ENCODE measurements at regions not wholly inside any gene's neighbourhood (a gene's known extent, or its start where the extent isn't known, plus 50 kb on each side); places are given as distances from the start of the nearest gene placed in this dataset.

DNA sequence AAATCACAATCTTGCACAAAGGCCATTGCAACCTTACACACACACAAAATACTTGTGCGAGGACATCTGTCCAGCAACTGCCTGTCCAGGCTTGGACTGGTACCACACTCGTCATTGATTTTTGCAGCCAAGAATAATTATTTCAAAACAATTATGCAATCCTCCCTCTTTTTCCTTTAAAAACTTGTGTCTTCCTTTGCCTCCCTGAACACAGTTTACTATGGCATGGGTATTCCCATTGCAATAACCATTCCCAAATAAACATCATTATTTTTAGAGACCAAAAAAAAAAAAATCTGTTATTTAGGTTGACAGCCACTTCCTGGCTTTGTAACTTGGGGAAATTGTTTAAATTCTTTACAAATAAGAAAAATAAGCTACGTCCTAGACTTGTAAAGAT is 54.0 kb downstream of the C11orf91 start:
- Histone ChIP-seq H3K27me3 (no peaks in the 10 kb centered on the region), H3K4me3 (no peak overlapping the region), H3K4me1 (no peaks in the 10 kb centered on the region), H3K27ac (no peak overlapping the region), H3K36me3 (no peaks in the 10 kb centered on the region), H3K9me3 (no peaks in the 10 kb centered on the region)
- no peak for DNase-seq (ENCODE audit: low spot score in 2 of 2)
- WGBS: 76% methylated on average over 3 of the region's 3 CpGs
- TF ChIP-seq POLR2A (IDR thresholded peaks at IDR 0.05): no peak
- TF ChIP-seq POLR2AphosphoS5 (IDR thresholded peaks at IDR 0.05): no peak
- TF ChIP-seq, protein P1, sequence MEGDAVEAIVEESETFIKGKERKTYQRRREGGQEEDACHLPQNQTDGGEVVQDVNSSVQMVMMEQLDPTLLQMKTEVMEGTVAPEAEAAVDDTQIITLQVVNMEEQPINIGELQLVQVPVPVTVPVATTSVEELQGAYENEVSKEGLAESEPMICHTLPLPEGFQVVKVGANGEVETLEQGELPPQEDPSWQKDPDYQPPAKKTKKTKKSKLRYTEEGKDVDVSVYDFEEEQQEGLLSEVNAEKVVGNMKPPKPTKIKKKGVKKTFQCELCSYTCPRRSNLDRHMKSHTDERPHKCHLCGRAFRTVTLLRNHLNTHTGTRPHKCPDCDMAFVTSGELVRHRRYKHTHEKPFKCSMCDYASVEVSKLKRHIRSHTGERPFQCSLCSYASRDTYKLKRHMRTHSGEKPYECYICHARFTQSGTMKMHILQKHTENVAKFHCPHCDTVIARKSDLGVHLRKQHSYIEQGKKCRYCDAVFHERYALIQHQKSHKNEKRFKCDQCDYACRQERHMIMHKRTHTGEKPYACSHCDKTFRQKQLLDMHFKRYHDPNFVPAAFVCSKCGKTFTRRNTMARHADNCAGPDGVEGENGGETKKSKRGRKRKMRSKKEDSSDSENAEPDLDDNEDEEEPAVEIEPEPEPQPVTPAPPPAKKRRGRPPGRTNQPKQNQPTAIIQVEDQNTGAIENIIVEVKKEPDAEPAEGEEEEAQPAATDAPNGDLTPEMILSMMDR (IDR thresholded peaks at IDR 0.05): no peak
- no peak for TF ChIP-seq EP300 (IDR thresholded peaks at IDR 0.05)

- no peak overlapping the region for H3K27ac ChIP-seq
- H3K36me3 ChIP-seq: no peaks in the 10 kb centered on the region
- no peak for TF ChIP-seq POLR2A (IDR thresholded peaks at IDR 0.05)
- no peak for TF ChIP-seq EP300 (IDR thresholded peaks at IDR 0.05)
- TF ChIP-seq, protein P1 (IDR thresholded peaks at IDR 0.05): no peak
- TF ChIP-seq POLR2AphosphoS5 (IDR thresholded peaks at IDR 0.05): no peak
- no peak overlapping the region for H3K4me3 ChIP-seq
- DNase-seq (ENCODE audit: low spot score in 2 of 2): no peak
- no peaks in the 10 kb centered on the region for H3K27me3 ChIP-seq
- WGBS: 86% methylated on average over 4 of the region's 4 CpGs
- H3K9me3 ChIP-seq: no peaks in the 10 kb centered on the region
- H3K4me1 ChIP-seq: no peaks in the 10 kb centered on the region
Observed at GRCh38 chr11:33646168-33646567, 54.5 kb downstream of the C11orf91 start.

- WGBS: 93% methylated on average over 12 of the region's 20 CpGs
- H3K4me1 ChIP-seq: no peaks in the 10 kb centered on the region
- H3K4me3 ChIP-seq: no peak overlapping the region
- H3K27me3 ChIP-seq: no peaks in the 10 kb centered on the region
- H3K36me3 ChIP-seq: no peaks in the 10 kb centered on the region
- DNase-seq (ENCODE audit: low spot score in 2 of 2): no peak
- no peaks in the 10 kb centered on the region for H3K9me3 ChIP-seq
- H3K27ac ChIP-seq: no peak overlapping the region
- TF ChIP-seq POLR2A (IDR thresholded peaks at IDR 0.05): no peak
- TF ChIP-seq, protein P1 (IDR thresholded peaks at IDR 0.05): no peak
- no peak for TF ChIP-seq EP300 (IDR thresholded peaks at IDR 0.05)
- TF ChIP-seq POLR2AphosphoS5 (IDR thresholded peaks at IDR 0.05): no peak
Observed at GRCh38 chr11:33645686-33646085, 54.9 kb downstream of the C11orf91 start.

DNA sequence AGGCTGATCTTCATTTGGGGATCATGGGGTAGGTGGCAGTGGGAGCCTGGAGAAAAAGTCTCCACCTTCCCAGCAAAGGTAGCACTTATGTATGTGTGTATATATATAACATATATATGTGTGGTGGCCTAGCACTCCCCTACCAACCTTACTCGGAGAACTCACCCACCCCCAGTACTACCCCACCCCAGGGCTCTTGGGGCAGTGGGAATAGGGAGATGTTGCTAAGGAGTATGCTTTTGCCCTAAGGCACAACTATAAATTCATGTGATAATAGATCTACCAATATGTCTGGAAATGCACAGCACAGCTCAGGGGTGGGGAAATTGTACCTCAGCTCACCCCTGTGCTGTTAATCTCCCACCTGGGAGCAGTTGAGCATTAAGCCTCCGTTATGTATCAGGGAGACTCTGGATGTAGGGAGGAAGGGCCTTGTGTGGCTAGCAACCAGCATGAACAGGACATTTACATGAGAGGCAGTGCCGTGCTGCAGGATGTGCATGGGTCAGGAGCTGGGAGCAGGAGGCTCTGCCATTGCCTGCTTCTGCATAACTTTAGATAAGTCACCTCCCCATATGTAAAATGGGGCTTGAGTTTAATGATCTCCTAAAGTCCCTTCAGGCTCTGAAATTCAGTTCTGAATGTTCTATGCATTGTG is 57.3 kb downstream of the C11orf91 start:
- Histone ChIP-seq H3K27me3 (no peaks in the 10 kb centered on the region), H3K9me3 (no peaks in the 10 kb centered on the region), H3K36me3 (no peaks in the 10 kb centered on the region), H3K27ac (no peak overlapping the region), H3K4me3 (no peak overlapping the region), H3K4me1 (no peaks in the 10 kb centered on the region)
- WGBS: 81% methylated on average over 3 of the region's 3 CpGs
- DNase-seq (ENCODE audit: low spot score in 2 of 2): no peak
- TF ChIP-seq EP300 (IDR thresholded peaks at IDR 0.05) (no peak), POLR2A (IDR thresholded peaks at IDR 0.05) (no peak), POLR2AphosphoS5 (IDR thresholded peaks at IDR 0.05) (no peak)
- TF ChIP-seq, protein P1 (IDR thresholded peaks at IDR 0.05): no peak

DNA sequence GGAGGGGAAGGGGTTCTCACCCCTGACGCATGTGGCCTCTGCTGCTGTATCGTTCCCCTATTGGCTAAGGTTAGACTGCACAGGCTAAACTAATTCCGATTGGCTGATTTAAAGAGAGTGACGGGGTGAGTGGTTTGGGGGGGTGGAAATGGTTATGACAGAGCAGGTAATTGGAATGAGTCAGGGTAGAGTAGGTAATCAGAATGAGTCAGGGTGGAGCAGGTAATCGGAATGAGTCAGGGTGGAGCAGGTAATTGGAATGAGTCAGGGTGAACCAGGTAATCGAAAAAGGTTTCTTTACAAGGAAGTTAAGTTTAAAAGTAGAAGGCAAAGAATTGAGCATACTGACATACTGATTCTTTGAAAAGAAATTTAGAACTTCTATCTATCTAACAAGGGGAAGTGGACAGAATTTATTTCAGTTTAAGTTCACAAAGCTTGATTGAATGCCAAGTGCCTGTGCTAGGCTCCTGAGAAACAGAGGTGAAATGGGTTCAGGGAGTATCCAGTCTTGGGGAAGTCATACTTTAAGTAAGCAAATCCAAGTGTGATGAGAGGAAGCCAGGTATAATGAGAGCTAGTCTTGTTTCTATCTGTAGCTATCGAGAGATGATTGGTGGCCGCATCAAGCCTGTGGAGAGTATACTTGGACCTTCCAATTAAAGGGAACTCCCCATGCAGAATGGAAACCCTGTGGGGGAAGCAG is 58.0 kb downstream of the C11orf91 start:
- Histone ChIP-seq H3K27me3 (no peaks in the 10 kb centered on the region), H3K36me3 (no peaks in the 10 kb centered on the region), H3K4me3 (no peak overlapping the region), H3K27ac (no peak overlapping the region), H3K9me3 (no peaks in the 10 kb centered on the region), H3K4me1 (no peaks in the 10 kb centered on the region)
- TF ChIP-seq POLR2AphosphoS5 (IDR thresholded peaks at IDR 0.05): no peak
- no peak for TF ChIP-seq POLR2A (IDR thresholded peaks at IDR 0.05)
- TF ChIP-seq, protein P1 (IDR thresholded peaks at IDR 0.05): no peak
- no peak for TF ChIP-seq EP300 (IDR thresholded peaks at IDR 0.05)
- DNase-seq (ENCODE audit: low spot score in 2 of 2): no peak
- 76% methylated on average over 8 of the region's 8 CpGs for WGBS

Data from suprapubic skin (tissue), 4 donors.